Duodenal mucosa (tissue), 2 donors: ENCODE measurements at regions not wholly inside any gene's neighbourhood (a gene's known extent, or its start where the extent isn't known, plus 50 kb on each side); places are given as distances from the start of the nearest gene placed in this dataset.
"Not testable (repeated sequence)": the region's sequence is repeated elsewhere in the genome, so short reads cannot be mapped to it uniquely, and the experiment has no call there.

Experiments used
- H3K27ac ChIP-seq: one replicate; pipeline ENCODE4 v1.7.0; 2013; ENCODE audit warnings: low read depth, low read length
- H3K27me3 ChIP-seq, 2 donors: one replicate each; pipeline ENCODE4 v1.7.0; 2013; ENCODE audit warnings: low read length in 2 of 2, control low read depth in 1 of 2; ENCODE audit not compliant: insufficient read depth in 2 of 2, control insufficient read depth in 1 of 2
- H3K36me3 ChIP-seq, 2 donors: one replicate each; pipeline ENCODE4 v1.7.0; 2013; ENCODE audit warnings: low read length in 2 of 2, control low read depth in 1 of 2; ENCODE audit not compliant: insufficient read depth in 2 of 2, control insufficient read depth in 1 of 2
- H3K4me1 ChIP-seq, 2 donors: one replicate each; pipeline ENCODE4 v1.7.0; 2013; ENCODE audit warnings: low read length in 2 of 2, control low read depth in 1 of 2; ENCODE audit not compliant: insufficient read depth in 2 of 2, control insufficient read depth in 1 of 2
- H3K4me3 ChIP-seq, 2 donors: one replicate each; pipeline ENCODE4 v1.7.0; 2013; ENCODE audit warnings: low read length in 2 of 2, low read depth in 1 of 2
- H3K9ac ChIP-seq, 2 donors: one replicate each; pipeline ENCODE4 v1.7.0; 2013; ENCODE audit warnings: low read length in 2 of 2, low read depth in 1 of 2
- H3K9me3 ChIP-seq, 2 donors: one replicate each; pipeline ENCODE4 v1.7.0; 2013; ENCODE audit warnings: low read length in 2 of 2, control low read depth in 1 of 2; ENCODE audit not compliant: control insufficient read depth in 1 of 2

- Histone ChIP-seq H3K36me3 (no peaks in the 10 kb centered on the region), H3K27me3 (no peaks in the 10 kb centered on the region), H3K4me3 (no peak overlapping the region), H3K9me3 (no peaks in the 10 kb centered on the region), H3K27ac (no peak overlapping the region), H3K4me1 (no peaks in the 10 kb centered on the region), H3K9ac (no peak overlapping the region)
Measured at GRCh38 chr12:124085419-124086296, 112.6 kb downstream of the ZNF664 start.

- Histone ChIP-seq H3K36me3 (no peaks in the 10 kb centered on the region), H3K27me3 (no peaks in the 10 kb centered on the region), H3K4me3 (no peak overlapping the region), H3K9ac (no peak overlapping the region), H3K4me1 (no peaks in the 10 kb centered on the region), H3K27ac (no peak overlapping the region), H3K9me3 (no peaks in the 10 kb centered on the region)
Measured at GRCh38 chr12:124086299-124086898, 113.4 kb downstream of the ZNF664 start.

GRCh38 chr12:124087266-124088051 lies 114.4 kb downstream of the ZNF664 start:
- Histone ChIP-seq H3K27me3 (no peaks in the 10 kb centered on the region), H3K9ac (no peak overlapping the region), H3K4me1 (no peaks in the 10 kb centered on the region), H3K27ac (no peak overlapping the region), H3K9me3 (no peaks in the 10 kb centered on the region), H3K4me3 (no peak overlapping the region), H3K36me3 (no peaks in the 10 kb centered on the region)

GRCh38 chr12:124088217-124088907 lies 115.3 kb downstream of the ZNF664 start:
- Histone ChIP-seq H3K4me3 (no peak overlapping the region), H3K27ac (no peak overlapping the region), H3K27me3 (no peaks in the 10 kb centered on the region), H3K36me3 (no peaks in the 10 kb centered on the region), H3K9me3 (peaks cover 0 to 3% of the 10 kb centered on the region in 2 donors), H3K4me1 (no peaks in the 10 kb centered on the region), H3K9ac (no peak overlapping the region)

- H3K9ac ChIP-seq, H3K4me1 ChIP-seq, H3K27me3 ChIP-seq, H3K4me3 ChIP-seq, H3K27ac ChIP-seq, H3K36me3 ChIP-seq, H3K9me3 ChIP-seq: not testable (repeated sequence)
Measured at GRCh38 chr12:124089181-124089914, 116.3 kb downstream of the ZNF664 start.

- Histone ChIP-seq H3K4me3 (no peak overlapping the region), H3K9me3 (peaks cover 0 to 3% of the 10 kb centered on the region in 2 donors), H3K27me3 (no peaks in the 10 kb centered on the region), H3K27ac (no peak overlapping the region), H3K9ac (no peak overlapping the region), H3K4me1 (no peaks in the 10 kb centered on the region), H3K36me3 (no peaks in the 10 kb centered on the region)
Measured at GRCh38 chr12:124091835-124092234, 118.8 kb downstream of the ZNF664 start.

GRCh38 chr12:124092532-124092931 lies 119.5 kb downstream of the ZNF664 start:
- not testable (repeated sequence) for H3K9ac ChIP-seq, H3K9me3 ChIP-seq, H3K36me3 ChIP-seq, H3K27ac ChIP-seq, H3K27me3 ChIP-seq, H3K4me3 ChIP-seq, H3K4me1 ChIP-seq

- no peaks in the 10 kb centered on the region for H3K4me1 ChIP-seq
- H3K4me3 ChIP-seq: no peak overlapping the region
- H3K36me3 ChIP-seq: no peaks in the 10 kb centered on the region
- peaks cover 0 to 3% of the 10 kb centered on the region in 2 donors for H3K9me3 ChIP-seq
- H3K9ac ChIP-seq: no peak overlapping the region
- H3K27me3 ChIP-seq: peaks cover 0 to 3% of the 10 kb centered on the region in 2 donors
- H3K27ac ChIP-seq: no peak overlapping the region
Measured at GRCh38 chr12:124093297-124093696, 120.3 kb downstream of the ZNF664 start.

GRCh38 chr12:124094188-124094587 lies 121.2 kb downstream of the ZNF664 start:
- H3K27me3 ChIP-seq: peaks cover 0 to 6% of the 10 kb centered on the region in 2 donors
- no peak overlapping the region for H3K9ac ChIP-seq
- no peaks in the 10 kb centered on the region for H3K36me3 ChIP-seq
- H3K4me1 ChIP-seq: no peaks in the 10 kb centered on the region
- H3K27ac ChIP-seq: no peak overlapping the region
- peaks cover 0 to 3% of the 10 kb centered on the region in 2 donors for H3K9me3 ChIP-seq
- no peak overlapping the region for H3K4me3 ChIP-seq
